Middle frontal gyrus (tissue), 1 donor: ENCODE measurements at regions not wholly inside any gene's neighbourhood (a gene's known extent, or its start where the extent isn't known, plus 50 kb on each side); places are given as distances from the start of the nearest gene placed in this dataset.

Experiments used
- DNase-seq: peaks from one replicate; pipeline ENCODE4 v3.0.0-alpha.2; 2015; ENCODE audit warnings: low spot score; ENCODE audit errors: extremely low spot score

DNA sequence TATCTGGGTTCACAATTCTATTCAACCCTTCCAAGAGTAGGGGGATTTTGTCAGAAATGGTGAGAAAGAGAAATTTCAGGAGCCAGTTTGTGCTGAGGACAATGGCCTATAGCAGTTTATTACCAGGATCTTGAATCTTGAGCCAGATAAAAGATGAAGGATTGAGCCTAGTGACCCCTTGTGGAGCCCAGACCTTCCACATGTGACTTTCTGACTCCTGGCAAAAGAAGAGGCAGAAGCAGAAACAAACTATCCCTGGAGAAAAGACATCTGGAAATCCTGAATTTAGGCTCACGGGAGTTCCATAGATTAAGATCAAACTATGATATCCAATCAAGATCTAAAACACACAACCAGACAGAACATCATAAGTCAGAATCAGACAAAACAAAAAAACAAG is 60.9 kb upstream of the CHRM2 start:
- no peak for DNase-seq

DNA sequence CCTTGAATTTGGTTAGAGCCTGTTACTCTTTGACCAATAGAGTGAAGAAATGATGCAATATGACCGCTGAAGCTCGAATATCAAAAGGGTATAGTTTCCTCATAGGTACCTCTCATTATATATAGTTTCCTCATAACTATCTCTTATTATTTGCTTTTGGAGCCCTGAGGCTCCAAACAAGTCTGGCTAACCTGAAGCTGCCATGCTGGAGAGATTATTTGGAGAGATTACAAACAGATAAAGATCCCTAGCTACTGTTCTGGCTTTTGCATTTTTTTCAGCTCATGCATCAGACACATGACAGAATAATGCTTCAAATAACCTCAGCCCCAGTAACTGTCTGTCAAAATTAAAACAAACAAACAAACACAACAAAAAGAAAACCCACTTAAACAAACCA is 65.4 kb upstream of the CHRM2 start:
- no peak for DNase-seq

DNA sequence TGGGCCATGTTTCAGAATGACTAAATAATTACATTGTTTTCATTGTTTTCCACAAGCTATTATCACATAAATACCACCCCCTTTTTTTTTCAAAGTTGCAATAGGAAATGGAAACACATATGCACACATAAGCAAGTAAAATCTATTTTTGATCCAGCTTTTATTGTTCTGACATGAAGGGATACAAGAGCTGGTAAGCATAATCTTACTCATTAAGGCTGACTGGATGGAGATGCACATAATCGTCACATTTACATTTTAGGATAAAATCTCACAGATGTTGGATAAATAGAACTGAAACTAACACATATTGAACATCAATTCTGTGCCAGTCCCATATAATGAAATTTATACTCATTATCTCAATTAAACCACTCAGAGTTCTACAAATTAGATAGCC is 84.5 kb upstream of the CHRM2 start:
- no peak for DNase-seq

DNA sequence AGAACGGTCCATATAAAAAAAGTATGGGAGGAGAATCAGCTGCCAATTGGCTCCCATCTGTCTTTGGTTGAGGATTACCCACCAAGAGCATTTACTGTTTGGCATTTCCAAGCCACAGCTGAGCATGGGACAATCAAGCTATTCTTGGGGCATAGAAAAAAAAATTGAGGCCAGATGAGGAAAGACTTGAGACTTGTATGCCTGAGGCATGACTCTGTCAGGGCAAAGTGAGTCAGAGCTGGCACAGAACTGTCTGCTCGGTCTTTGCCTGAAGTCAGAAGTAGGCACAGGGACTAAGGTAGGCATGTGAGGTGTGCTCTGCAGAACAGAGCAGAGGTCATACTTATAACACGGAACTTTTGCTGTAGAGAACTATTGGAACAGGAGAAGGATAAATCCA is 126.5 kb upstream of the CHRM2 start:
- DNase-seq, result no peak

DNA sequence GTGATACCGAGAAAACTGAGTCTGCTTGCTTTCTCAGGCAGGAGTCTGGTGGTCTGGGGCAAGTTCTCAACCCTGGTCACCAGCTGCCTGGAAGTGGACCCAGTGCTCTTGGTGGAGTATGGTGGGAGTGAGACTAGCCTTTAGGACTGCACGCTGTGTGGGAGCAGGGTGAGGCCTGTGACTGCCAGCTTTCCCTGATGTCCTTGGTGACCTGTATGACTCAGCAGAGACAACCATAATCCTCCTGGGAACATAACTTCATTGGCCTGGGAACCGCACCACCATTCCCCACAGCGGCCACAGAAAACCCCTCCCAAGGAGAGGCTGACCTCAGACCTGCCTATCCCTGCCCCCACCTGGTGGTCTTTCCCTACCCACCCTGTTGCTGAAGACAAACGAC is 139.5 kb upstream of the CHRM2 start:
- DNase-seq, result no peak

DNA sequence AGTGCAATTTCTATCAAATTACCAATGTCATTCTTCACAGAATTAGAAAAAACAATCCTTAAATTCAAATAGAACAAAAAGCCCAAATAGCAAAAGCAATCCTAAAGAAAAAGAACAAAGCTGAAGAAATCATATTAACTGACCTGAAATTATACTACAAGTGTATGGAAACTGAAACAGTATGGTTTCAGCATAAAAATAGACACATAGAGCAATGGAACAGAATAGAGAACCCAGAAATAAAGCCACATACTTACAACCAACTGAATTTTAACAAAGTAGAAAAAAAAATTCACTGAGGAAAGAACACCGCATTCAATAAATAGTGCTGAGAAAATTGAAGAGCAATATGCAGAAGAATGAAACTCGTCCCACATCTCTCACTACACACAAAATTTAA is 142.0 kb upstream of the CHRM2 start:
- no peak for DNase-seq

DNA sequence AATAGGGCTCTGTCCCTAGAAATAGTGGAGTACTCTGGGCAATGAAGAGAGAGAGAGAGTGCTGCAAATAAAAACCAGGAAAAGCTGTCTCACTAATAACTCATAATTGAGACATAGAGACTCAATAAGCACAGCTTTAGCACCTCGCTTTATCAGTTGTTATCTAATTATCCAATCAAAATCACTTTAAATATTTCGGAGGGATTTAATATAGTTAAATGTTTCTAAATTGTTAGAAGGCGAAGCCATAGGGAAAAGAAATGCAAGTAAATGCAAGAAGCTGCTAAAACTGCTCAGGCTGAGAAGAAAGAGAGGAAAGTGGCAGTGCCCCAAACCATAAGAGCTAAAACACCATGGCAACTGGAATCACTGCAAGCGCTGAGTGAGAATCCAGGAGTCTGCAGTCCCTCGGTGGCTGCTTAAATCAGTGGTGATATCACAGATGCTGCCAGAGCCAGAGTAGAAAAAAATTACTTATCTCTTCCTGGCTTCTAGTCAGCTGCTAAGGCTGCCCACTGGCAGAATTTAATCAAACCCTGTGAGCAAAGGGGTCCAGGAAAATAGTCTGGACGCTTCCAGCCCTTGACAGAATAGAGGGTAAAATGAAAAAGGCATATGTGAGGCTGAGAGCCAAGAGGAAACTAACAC is 150.4 kb upstream of the CHRM2 start:
- no peak for DNase-seq

DNA sequence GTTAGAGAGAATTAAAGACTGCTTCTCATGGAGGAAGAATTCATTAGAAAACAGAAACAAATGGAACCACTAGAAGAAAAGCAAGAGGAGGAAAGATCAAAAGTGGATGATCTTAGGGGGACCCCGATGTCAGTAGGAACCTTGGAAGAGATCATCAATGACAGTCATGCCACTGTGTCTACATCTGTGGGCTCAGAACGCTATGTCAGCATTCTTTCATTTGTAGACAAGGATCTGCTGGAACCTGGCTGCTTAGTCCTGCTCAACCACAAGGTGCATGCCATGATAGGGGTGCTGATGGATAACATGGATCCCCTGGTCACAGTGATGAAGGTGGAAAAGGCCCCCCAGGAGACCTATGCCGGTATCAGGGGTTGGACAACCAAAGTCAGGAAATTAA is 154.4 kb upstream of the CHRM2 start:
- DNase-seq, result no peak

DNA sequence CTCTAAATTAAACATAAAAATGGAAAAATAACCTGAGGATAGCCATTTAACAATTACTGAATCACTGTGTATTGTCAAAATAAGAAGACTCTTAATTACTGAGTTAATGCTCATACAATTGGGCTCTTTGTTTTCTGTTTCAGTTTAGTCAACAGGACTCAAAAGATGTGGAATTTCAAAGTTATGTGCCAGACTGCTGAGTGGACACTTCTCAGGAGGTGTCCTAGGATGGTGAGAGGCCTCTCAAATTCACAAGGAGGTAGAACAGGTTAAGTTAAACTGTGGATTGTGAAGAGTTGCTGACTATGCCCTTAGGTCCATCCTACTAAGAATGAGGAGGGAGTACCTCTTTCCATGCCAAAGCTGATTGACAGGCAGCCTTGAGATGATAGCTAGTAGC is 157.7 kb upstream of the CHRM2 start:
- no peak for DNase-seq

DNA sequence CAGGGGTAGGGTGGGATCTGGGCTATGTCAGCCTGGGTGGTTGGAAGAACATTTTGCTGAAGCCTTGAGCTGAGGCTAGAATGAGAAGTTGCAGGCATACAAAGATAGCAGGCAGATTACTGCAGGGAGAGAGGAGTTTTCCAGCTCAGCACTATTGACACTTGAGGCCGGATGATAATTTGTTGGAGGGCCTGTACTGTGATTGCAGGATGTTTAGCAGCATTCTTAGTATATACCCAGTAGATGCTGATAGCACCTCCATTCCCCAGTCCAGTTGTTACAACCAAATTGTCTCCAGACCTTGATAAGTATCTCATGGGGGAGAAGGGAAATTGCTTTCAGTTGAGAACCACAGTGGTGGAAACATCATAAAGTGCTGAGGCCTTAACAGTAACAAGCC is 158.6 kb upstream of the CHRM2 start:
- DNase-seq, result no peak

DNA sequence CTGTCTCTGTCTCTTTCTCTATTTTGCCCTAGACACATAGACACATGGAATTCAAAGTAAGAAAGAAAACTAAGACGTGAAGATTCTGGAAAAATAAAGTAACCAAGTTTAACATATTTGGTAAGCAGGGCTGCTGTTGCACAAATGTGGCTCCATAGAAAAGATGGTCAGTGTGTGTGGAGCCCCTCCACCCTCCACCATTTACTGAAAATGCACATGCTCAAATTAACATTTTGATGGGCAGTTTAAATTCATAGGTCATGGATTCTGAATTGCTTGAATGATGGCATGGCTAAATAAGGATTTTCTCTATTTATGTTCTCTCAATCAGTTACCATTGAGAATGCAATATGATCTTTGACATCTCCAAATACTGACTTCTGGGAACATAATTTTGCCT is 165.5 kb upstream of the CHRM2 start:
- DNase-seq, result no peak

DNA sequence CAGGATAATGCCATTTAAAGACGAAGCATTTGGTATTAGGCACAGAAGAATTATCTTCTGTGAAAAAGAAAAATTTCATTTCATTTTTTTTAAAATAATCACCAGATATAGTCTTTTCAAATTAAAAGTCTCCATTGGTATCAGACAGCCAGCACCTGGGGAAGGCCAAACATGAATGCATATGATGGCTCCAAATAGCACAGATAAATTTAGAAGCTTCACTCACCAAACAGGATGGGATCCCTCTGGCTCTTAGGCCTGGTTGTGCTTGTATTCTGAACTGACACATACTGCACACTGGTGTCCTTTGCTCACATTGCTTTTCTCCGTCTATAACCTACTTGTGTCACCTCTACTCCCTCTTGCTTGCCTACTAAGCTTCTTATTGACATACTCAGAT is 169.5 kb upstream of the CHRM2 start:
- DNase-seq, result no peak

DNA sequence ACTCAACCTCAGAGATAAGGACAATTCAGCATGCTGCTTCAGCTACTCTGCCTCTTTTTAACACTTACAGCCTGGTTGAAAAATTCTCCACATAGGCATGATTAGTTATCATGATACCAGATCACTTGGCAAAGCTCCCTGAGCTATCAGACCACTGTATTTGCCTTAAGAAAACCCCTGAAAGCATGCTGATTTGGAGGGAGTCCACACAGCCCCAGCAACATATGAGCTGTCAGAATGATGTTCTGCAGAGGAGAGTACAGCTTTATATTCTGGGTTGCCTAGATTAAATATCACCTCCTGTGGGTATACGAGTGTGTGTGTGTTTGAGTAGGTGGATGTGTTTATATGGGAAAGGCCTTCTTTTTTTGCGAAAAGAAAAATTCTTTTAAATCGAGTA is 170.2 kb upstream of the CHRM2 start:
- peak; percentile 14 for DNase-seq

DNA sequence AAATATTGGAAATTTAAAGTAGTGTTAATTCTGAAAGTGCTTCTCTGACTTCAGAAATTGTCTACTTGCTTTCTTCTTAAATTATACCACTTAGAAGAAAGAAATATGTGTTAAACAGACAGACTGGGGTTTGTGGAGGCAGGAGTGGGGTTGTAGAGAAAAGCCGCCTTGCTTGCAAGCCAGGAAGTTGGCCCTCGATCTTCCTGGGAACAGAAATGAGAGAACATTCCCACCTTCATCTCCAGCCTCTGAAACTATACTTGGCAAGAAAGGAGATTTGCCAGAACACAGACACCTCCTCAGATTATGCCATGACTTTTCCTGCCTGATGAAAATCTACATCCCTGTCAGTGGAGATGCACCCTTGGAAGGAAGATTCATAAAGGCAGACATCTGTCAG is 171.2 kb upstream of the CHRM2 start:
- DNase-seq, result no peak

DNA sequence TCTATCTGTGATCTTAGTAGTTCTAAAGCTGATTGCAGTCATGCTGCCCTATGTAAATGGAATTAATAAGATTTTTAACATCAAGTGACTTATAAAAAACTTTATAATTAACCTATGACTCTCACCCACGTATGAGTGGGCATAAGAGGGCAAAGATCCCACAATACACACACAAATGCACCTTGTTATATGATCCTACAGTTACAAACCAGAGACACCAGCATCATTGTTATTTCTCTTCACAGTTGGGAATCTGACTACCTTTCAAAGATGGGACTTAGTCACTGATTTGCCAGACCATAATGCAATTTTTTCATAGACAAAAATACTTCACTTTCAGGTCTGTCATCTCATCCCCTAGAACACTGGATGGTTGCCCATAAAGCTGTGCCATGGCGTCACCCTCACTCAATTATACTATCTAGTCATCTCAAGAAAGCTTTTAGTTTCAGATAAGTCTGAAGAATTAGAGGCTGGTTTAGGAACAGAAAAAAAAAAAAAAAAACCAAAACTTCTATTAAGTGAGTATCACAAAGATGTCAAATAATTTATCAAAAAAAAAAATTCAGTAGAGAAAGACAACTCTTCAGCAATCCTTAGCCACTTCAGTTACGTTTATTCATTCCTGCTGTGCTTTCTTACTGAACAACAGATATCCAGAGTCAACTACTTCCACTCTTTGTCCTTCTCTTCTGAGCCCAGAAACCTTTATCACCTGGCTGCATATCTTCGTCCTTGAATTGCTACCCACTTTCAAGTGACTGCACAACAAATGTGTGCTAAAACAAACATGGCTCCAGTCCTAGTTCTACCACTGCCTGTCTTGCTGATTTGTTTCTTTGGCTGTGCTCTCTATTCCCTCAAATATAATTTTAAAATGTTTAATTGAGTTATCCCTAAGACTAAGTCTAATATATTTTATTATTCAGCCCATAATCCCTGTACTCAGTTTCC is 175.0 kb upstream of the CHRM2 start:
- no peak for DNase-seq

DNA sequence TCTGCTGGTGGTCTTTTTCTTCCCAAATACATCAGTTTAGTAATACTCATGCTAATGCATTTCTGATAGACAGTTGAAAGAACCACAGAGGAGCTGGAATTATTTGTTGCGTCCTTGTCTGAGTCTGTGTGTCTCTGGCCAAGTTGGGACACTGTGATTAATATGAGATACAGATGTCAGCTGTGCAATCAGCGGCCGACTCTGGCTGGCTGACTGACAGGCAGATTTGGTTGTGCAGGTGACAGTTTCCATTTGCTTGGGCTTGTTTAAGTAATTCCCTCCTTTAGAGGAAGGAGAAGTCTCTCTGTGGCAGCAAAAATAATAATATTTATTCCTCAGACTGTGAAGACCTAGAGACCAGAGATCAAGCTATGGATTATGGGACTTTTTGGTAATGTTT is 176.2 kb upstream of the CHRM2 start:
- no peak for DNase-seq

DNA sequence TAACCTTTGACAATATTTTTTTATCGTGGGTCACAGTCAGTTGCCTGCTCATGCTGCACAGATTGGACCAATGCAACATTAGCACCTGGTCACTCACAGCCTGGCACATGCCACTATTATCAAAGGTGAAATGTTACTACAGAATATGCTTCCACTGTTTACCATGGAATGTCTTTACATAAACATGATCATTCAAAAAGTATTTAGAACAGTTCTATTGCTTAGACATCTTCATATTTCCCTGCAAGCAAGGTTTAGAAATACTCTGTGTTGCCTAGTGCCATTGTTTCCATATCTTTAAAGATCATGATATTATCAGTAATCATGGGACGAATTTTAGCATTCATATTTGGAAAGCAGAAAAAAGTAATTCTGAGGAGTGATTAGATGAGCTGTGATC is 179.9 kb upstream of the CHRM2 start:
- no peak for DNase-seq

DNA sequence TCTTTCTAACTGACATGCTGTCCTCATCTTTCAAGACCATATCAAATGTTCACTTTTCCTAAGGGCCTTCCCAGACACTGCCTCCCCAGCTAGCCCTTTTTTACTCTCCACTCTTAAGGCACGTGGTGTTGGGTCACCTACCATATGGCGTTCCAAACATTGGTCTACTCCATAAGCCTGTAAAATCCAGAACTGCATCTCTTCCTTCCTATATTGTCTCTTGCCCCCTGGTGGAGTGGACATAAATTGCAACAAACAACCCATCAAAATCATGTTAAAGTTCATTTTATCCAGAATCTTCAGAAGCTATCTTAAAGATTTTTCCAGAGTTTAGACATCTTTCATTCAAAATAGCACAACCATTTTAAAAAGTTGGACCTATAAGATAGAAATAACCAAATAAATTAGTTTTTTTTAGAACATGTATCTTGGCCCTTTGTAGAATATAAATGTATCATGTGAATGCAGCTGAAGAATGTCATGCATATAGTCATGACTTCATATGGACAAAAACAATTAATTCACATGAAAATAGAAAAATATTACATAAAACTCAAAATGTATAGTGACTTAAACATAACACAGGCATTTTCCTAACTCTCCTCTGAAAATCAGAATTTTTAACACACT is 180.6 kb upstream of the CHRM2 start:
- DNase-seq, result no peak

DNA sequence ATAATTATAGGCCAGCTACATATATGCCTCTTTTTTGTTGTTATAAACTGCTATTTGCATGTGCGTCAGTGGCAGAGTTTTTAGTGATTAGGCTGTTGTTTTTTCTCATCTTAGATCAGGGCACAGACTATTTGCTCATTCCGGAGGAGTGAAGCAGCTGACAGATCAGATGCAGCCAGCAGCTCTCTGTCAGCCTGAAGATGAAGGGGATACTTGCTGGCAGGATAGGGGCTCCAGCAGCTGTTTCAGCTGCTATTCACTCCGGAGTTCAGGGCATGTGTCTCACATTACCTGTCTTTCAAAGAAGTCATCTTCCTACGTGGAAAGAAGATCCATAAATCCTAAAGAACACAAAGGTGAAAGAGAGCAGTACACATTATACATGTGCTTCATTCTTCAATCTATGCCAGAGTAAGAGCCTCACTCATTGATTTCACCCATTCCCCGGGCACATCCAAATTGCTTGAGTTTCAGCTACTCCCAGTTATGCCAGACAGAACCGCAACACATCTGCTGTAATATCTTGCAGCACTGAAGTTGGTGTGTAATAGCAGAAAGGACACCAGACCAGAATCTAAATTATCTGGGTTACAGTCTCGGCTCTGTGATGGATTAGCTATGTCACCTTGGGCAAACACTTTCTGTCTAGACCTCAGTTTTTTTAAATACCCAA is 182.8 kb upstream of the CHRM2 start:
- no peak for DNase-seq

DNA sequence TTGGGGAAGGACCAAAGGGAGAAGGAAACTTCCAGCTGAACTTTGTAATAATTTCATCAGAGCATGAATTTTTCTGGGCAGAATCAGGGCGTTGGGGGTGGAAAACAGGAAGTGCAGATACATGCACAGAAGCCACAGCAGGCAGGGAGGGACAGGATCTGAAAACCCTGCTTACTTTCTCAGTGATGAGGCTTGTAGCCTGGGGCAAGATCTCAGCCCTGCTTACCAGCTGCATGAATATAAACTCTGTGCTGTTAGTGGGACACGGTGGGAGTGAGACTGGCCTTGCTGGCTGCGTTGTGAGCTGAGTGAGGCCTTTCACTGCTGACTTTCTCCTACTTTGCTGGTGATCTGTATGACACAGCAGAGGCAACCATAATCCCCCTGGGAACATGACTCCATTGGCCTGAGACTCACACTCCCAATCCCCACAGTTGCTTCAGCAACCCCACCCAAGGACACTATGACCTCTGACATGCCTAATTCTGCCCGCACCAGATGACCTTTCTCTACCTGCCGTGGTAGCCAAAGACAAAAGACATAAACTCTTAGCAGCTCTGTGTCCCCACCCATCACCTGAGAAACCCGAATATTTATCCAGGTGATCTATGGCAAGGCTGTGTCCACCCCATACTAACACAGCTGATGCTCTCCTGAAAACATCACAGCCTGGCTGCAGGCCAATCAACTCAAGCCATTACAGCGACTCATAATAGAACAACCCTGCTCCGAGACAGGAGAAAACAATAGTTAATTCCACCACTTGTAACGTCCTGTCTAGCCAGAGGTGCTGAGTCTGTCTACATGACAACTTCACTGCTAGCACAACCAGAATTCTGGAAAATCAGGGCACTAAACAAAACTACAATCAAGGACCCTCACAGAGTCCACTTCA is 190.7 kb upstream of the CHRM2 start:
- no peak for DNase-seq

DNA sequence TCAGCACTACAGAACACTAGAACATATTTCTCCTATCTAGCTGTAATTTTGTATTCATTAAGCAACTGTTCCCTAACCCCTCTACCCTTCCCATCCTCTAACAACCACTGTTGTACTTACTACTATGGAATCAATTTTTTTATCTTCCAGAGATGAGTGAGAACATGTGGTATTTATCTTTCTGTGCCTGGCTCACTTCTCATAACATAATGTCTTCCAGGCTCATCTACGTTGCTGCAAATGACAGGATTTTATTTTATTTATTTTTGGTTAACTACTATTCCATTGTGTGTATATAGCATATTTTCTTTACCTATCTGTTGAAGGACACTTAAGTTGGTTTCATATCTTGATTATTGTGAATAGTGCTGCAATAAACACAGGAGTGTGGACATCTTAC is 200.9 kb upstream of the CHRM2 start:
- no peak for DNase-seq
